ENCODE measurements at regions not wholly inside any gene's neighbourhood (a gene's known extent, or its start where the extent isn't known, plus 50 kb on each side); places are given as distances from the start of the nearest gene placed in this dataset.

DNA sequence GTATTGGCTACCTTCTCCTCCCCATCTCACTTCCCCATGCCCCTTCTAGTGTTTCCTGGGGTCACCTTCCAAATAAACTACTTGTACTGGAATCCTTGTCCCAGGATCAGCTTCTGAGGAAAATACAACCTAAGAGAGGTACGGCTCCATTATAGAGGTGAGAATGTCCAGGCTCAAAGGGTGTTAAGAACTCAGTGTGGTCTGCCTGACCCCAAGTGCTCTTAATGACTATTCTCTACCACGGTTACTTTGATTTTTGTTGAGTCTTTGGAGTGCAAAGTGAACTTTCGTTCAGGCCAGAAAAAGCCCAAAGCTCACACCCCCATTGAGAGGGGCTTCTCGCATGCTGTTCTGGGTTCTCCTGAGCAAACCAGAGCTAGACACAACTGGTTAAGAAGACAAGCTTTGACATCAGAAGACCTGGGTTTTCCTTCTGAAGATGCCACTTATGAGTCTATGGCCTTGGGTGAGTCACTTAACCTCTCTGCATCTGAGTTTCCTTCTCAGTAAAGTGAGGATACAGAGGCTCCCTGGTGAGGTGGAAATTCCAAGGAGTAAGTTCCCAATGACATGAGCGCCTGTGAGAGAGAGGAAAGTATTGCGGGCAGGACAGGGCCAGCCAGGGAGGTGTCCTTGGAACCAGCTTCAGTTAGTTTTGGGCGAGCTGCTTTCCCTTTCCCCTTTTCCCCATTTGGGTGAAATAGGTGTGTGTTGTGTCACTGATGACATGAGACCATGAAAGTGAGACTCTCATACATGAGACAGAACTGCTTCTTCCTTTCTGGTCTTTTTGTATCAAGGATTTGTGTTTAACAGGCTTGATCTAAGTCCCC is 475.0 kb upstream of the PROK2 start:
- Histone ChIP-seq H2BK12ac (ENCODE audit: insufficient read length, low read depth, low read length) (no peak overlapping the region), H3K9ac (ENCODE audit: extremely low read depth, insufficient read length, low read length) (no peak overlapping the region), H3K4me2 (ENCODE audit: insufficient read depth, insufficient read length, low read length) (no peak overlapping the region), H2BK120ac (ENCODE audit: low read depth, low read length, poor library complexity, severe bottlenecking) (no peak overlapping the region), H4K8ac (replicated peaks; ENCODE audit: insufficient read length, low read depth, low read length) (no peak overlapping the region), H2BK5ac (ENCODE audit: insufficient read length, low read length) (no peak overlapping the region), H3K9me3 (ENCODE audit: control insufficient read depth, low read depth, low read length) (no peaks in the 10 kb centered on the region), H3K4ac (ENCODE audit: low read depth, low read length) (no peak overlapping the region), H3K27me3 (ENCODE audit: insufficient read depth, low read length) (no peaks in the 10 kb centered on the region), H2BK15ac (ENCODE audit: low read depth, low read length) (no peak overlapping the region), H3K14ac (ENCODE audit: insufficient read depth, low read length) (no peak overlapping the region), H4K20me1 (ENCODE audit: control insufficient read depth, insufficient read depth, insufficient read length) (no peaks in the 10 kb centered on the region), H4K91ac (ENCODE audit: insufficient read length, low read depth, low read length) (no peak overlapping the region), H3K23ac (ENCODE audit: insufficient read length, low read depth, low read length) (no peak overlapping the region), H3K4me1 (ENCODE audit: insufficient read depth, low read length) (peaks cover 5% of the 10 kb centered on the region; the same call in 1 of the 2 replicates), H3K56ac (ENCODE audit: insufficient read length, low read depth, low read length) (no peak overlapping the region), H3K23me2 (ENCODE audit: insufficient read length, low read depth, low read length, poor library complexity, severe bottlenecking) (no peaks in the 10 kb centered on the region), H4K5ac (ENCODE audit: insufficient read length, low read depth, low read length) (no peak overlapping the region), H3K27ac (ENCODE audit: insufficient read length, low read depth, low read length) (no peak overlapping the region), H2AFZ (ENCODE audit: low read length) (no peak overlapping the region), H3T11ph (ENCODE audit: low read length) (no peak overlapping the region), H2AK5ac (ENCODE audit: insufficient read length, low read length) (no peak overlapping the region), H2BK20ac (ENCODE audit: low read depth, low read length, poor library complexity, severe bottlenecking) (no peak overlapping the region), H3K18ac (ENCODE audit: insufficient read length, low read depth, low read length) (no peak overlapping the region), H3K79me1 (ENCODE audit: insufficient read depth, low read depth, low read length, poor library complexity, severe bottlenecking) (no peaks in the 10 kb centered on the region), H3K79me2 (ENCODE audit: insufficient read depth, low read length) (no peaks in the 10 kb centered on the region)
- Mint-ChIP-seq H3K4me1 (peaks cover 21 to 25% of the 10 kb centered on the region in 2 experiments), H3K27ac (no peak overlapping the region), H3K27me3 (ENCODE audit: low read depth) (peaks cover 5% of the 10 kb centered on the region), H3K9me3 (no peaks in the 10 kb centered on the region), H3K4me3 (no peak overlapping the region), H3K36me3 (ENCODE audit: insufficient read depth in 1 of 3, low read depth in 3 of 3) (no peaks in the 10 kb centered on the region)
- no peak for DNase-seq
- TF ChIP-seq, protein P1, sequence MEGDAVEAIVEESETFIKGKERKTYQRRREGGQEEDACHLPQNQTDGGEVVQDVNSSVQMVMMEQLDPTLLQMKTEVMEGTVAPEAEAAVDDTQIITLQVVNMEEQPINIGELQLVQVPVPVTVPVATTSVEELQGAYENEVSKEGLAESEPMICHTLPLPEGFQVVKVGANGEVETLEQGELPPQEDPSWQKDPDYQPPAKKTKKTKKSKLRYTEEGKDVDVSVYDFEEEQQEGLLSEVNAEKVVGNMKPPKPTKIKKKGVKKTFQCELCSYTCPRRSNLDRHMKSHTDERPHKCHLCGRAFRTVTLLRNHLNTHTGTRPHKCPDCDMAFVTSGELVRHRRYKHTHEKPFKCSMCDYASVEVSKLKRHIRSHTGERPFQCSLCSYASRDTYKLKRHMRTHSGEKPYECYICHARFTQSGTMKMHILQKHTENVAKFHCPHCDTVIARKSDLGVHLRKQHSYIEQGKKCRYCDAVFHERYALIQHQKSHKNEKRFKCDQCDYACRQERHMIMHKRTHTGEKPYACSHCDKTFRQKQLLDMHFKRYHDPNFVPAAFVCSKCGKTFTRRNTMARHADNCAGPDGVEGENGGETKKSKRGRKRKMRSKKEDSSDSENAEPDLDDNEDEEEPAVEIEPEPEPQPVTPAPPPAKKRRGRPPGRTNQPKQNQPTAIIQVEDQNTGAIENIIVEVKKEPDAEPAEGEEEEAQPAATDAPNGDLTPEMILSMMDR (conservative IDR thresholded peaks at IDR 0.05): no peak
- WGBS (ENCODE audit: extremely low coverage, insufficient read length, low lambda C conversion rate): no CpG with 5 or more reads among the region's 7 CpGs

Data from H9 (cell line).